PC-9 (cell line): ENCODE measurements at regions not wholly inside any gene's neighbourhood (a gene's known extent, or its start where the extent isn't known, plus 50 kb on each side); places are given as distances from the start of the nearest gene placed in this dataset.

ENCODE experiments used
- BruUV-seq: library from RNA; stranded (reverse); fragments of 400-500 nt; replicated peaks from 2 replicates; lab custom pipeline; 2021; lab: Mats Ljungman, UMichigan
- CTCF ChIA-PET: fragments of 300-600 bp; sonication (Branson Sonifier 250); formaldehyde crosslinking; loops from one replicate; lab custom pipeline; 2022; ENCODE audit warnings: antibody characterized with exemption; lab: Charles Lee
- POLR2A ChIA-PET: fragments of 300-600 bp; sonication (Branson Sonifier 250); formaldehyde crosslinking; loops from one replicate; lab custom pipeline; 2022; ENCODE audit warnings: antibody characterized with exemption; ENCODE audit not compliant: unreplicated experiment; lab: Charles Lee
- DNase-seq, 2 experiments: peaks; one replicate each; pipeline versions ENCODE4 v3.0.0 to v3.0.0-alpha.2; 2015 to 2022; ENCODE audit warnings: mixed read lengths in 1 of 2
- H2AFZ ChIP-seq: fragments of 200-600 bp; sonication (generic); 2 replicates; pipeline ENCODE4 v1.8.1; 2017; ENCODE audit warnings: antibody characterized with exemption
- H3F3A ChIP-seq: fragments of 200-600 bp; sonication (generic); 2 replicates; pipeline ENCODE4 v1.8.1; 2017; ENCODE audit warnings: antibody characterized with exemption, mild to moderate bottlenecking, low read depth; ENCODE audit not compliant: insufficient read depth
- H3K27ac ChIP-seq: fragments of 200-600 bp; sonication (generic); 2 replicates; pipeline ENCODE4 v1.6.1; 2016; ENCODE audit warnings: mixed run types
- H3K27me3 ChIP-seq: fragments of 200-600 bp; sonication (generic); 2 replicates; pipeline ENCODE4 v1.6.1; 2016; ENCODE audit warnings: low read depth, mixed run types; ENCODE audit not compliant: insufficient read depth
- H3K36me3 ChIP-seq: fragments of 200-600 bp; sonication (generic); 2 replicates; pipeline ENCODE4 v1.6.1; 2016; ENCODE audit warnings: low read depth, mixed run types
- H3K4me1 ChIP-seq: fragments of 200-600 bp; sonication (generic); replicated peaks from 2 replicates; pipeline ENCODE4 v1.6.1; 2016; ENCODE audit warnings: mixed run types; ENCODE audit not compliant: insufficient read depth
- H3K4me2 ChIP-seq: fragments of 200-600 bp; sonication (generic); 2 replicates; pipeline ENCODE4 v1.6.1; 2017; ENCODE audit warnings: mixed run types
- H3K4me3 ChIP-seq: fragments of 200-600 bp; sonication (generic); 2 replicates; pipeline ENCODE4 v1.6.1; 2016; ENCODE audit warnings: mixed run types
- H3K79me2 ChIP-seq: fragments of 200-600 bp; sonication (generic); 2 replicates; pipeline ENCODE4 v1.6.1; 2017; ENCODE audit warnings: low read depth, mixed run types
- H3K9me2 ChIP-seq: fragments of 200-600 bp; sonication (generic); 2 replicates; pipeline ENCODE4 v1.8.1; 2017; ENCODE audit warnings: mild to moderate bottlenecking; ENCODE audit not compliant: insufficient read depth
- H3K9me3 ChIP-seq: fragments of 200-600 bp; sonication (generic); 2 replicates; pipeline ENCODE4 v1.8.1; 2016; ENCODE audit warnings: low read depth; ENCODE audit not compliant: insufficient read depth
- H4K20me1 ChIP-seq: fragments of 200-600 bp; sonication (generic); 2 replicates; pipeline ENCODE4 v1.8.1; 2017; ENCODE audit not compliant: insufficient read depth
- EZH2 ChIP-seq: fragments of 200-600 bp; sonication (generic); IDR thresholded peaks from 2 replicates; pipeline ENCODE4 v1.8.0; 2017; ENCODE audit warnings: antibody characterized with exemption, low read depth
- intact Hi-C: fragments of 100-400 bp; cut with micrococcal nuclease; formaldehyde crosslinking; loops from one replicate; pipeline ENCODE4 v1.10.0; 2022; ENCODE audit not compliant: unreplicated experiment
- TF ChIP-seq, protein P1 (sequence below): fragments of 200-600 bp; sonication (generic); conservative IDR thresholded peaks from 2 replicates; pipeline ENCODE4 v1.6.1; 2017; ENCODE audit warnings: mixed run types, antibody characterized with exemption, mild to moderate bottlenecking, moderate library complexity

DNA sequence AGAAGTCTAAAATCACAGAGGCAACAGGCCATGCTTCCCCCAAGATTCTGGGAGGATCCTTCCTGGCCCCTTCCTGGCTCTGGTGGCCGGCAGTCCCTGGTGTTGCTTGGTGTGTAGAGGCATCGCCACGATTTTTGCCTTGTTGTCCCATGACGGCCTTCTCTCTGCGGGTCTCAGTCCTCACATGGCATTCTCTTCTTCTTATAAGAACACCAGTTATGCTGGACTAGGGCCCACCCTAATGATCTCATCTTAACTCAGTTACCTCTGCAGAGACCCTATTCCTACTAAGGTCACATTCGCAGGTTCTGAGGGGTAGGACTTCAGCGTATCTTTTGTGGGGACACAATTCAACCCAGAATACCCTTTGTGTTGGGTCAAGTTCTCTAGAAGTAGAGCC is 168.0 kb downstream of the LINC00237 start:
- CTCF ChIA-PET = no interaction called here
- Histone ChIP-seq H3K4me2 (no peak overlapping the region), H3K4me3 (no peak overlapping the region), H3K79me2 (no peaks in the 10 kb centered on the region), H3K27me3 (peaks cover 43% of the 10 kb centered on the region), H3K9me2 (no peaks in the 10 kb centered on the region), H3K27ac (no peak overlapping the region), H3F3A (no peaks in the 10 kb centered on the region), H2AFZ (no peak overlapping the region), H3K4me1 (no peaks in the 10 kb centered on the region), H4K20me1 (no peaks in the 10 kb centered on the region), H3K36me3 (no peaks in the 10 kb centered on the region), H3K9me3 (no peaks in the 10 kb centered on the region)
- BruUV-seq = no TSS peak
- intact Hi-C loops = no loop called here
- TF ChIP-seq, protein P1, sequence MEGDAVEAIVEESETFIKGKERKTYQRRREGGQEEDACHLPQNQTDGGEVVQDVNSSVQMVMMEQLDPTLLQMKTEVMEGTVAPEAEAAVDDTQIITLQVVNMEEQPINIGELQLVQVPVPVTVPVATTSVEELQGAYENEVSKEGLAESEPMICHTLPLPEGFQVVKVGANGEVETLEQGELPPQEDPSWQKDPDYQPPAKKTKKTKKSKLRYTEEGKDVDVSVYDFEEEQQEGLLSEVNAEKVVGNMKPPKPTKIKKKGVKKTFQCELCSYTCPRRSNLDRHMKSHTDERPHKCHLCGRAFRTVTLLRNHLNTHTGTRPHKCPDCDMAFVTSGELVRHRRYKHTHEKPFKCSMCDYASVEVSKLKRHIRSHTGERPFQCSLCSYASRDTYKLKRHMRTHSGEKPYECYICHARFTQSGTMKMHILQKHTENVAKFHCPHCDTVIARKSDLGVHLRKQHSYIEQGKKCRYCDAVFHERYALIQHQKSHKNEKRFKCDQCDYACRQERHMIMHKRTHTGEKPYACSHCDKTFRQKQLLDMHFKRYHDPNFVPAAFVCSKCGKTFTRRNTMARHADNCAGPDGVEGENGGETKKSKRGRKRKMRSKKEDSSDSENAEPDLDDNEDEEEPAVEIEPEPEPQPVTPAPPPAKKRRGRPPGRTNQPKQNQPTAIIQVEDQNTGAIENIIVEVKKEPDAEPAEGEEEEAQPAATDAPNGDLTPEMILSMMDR = no peak
- no peak for TF ChIP-seq EZH2
- POLR2A ChIA-PET = no interaction called here
- no peak for DNase-seq

DNA sequence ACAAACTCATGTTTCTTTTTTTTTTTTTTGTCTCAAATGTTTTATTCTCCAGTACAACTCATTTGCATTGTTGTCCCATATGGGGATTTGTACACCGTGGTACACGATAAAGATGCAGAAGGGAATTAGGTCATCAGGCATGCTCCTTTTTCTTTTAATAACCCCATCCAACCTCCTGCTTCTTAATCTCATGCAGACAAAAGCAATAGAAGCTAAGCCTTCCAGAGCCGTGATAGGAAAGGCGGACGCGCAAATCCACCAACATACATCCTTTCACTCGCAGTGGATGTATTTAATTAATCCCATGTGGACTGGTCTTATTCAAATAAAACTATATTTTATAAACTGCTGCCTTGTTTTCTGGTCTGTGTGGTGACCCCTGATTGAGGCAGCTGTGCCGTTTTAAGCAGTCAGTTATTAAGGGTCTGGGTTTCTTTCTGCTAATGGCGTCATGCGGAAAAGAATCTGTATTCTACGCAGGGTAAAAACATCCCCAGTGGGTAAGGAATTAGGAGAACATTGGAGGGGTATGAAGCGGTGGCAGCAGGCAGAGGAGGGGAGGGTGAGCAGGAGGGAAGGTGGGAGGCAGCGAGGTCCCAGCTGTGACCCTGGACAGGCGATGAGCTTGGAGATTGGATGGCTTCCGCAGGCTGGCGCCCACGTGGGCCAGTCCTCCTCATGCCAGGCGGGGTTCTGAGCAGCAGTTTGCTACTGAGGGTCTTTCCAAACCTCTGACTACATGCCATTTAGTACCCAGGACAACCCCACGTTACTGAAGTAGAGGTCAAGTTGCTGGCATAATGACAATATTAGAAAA is 172.8 kb downstream of the LINC00237 start:
- no peak for DNase-seq
- Histone ChIP-seq H3K27me3 (peaks cover 77% of the 10 kb centered on the region), H3K27ac (no peak overlapping the region), H3K4me1 (no peaks in the 10 kb centered on the region), H2AFZ (no peak overlapping the region), H3K36me3 (no peaks in the 10 kb centered on the region), H3K4me3 (no peak overlapping the region), H3K9me2 (no peaks in the 10 kb centered on the region), H3K4me2 (no peak overlapping the region), H3F3A (no peaks in the 10 kb centered on the region), H3K79me2 (no peaks in the 10 kb centered on the region), H3K9me3 (no peaks in the 10 kb centered on the region), H4K20me1 (no peaks in the 10 kb centered on the region)
- POLR2A ChIA-PET = no interaction called here
- intact Hi-C loops = no loop called here
- no TSS peak for BruUV-seq
- TF ChIP-seq EZH2 = no peak
- TF ChIP-seq, protein P1 = no peak
- CTCF ChIA-PET = no interaction called here

DNA sequence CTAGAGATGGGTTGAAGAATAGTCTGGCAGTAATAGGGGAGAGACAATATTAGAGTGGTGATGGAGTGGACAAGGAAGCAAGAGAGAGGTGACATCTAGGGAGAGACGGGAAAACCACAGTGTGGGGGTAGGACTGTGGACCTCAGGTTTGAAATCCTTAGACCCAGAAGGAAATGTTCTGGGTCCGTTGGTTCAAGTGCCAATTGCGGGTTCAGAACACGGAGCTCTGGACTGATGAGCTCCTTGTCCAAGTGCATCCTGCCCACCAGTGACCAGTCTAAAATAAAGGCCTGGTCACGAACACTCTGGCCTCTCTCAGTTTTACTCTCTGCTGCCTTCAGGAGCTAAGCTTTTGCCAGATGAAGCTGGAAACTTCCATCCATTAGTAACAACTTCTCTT is 174.0 kb downstream of the LINC00237 start:
- ChIA-PET CTCF (no interaction called here), POLR2A (no interaction called here)
- H3K9me3 ChIP-seq = no peaks in the 10 kb centered on the region
- no peak overlapping the region for H2AFZ ChIP-seq
- intact Hi-C loops = no loop called here
- no peak for DNase-seq
- no peaks in the 10 kb centered on the region for H3F3A ChIP-seq
- no peak overlapping the region for H3K4me2 ChIP-seq
- H3K4me3 ChIP-seq = no peak overlapping the region
- no TSS peak for BruUV-seq
- no peaks in the 10 kb centered on the region for H3K9me2 ChIP-seq
- TF ChIP-seq, protein P1 = no peak
- TF ChIP-seq EZH2 = no peak
- H3K4me1 ChIP-seq = no peaks in the 10 kb centered on the region
- H3K36me3 ChIP-seq = no peaks in the 10 kb centered on the region
- peaks cover 76% of the 10 kb centered on the region for H3K27me3 ChIP-seq
- no peaks in the 10 kb centered on the region for H3K79me2 ChIP-seq
- no peak overlapping the region for H3K27ac ChIP-seq
- no peaks in the 10 kb centered on the region for H4K20me1 ChIP-seq
